HCT116 (cell line): ENCODE measurements at regions not wholly inside any gene's neighbourhood (a gene's known extent, or its start where the extent isn't known, plus 50 kb on each side); places are given as distances from the start of the nearest gene placed in this dataset.
A peak's percentile ranks its signal among the peaks of the same experiment; 100 is the strongest.

Experiments used
- ATAC-seq: fragments of 200-7000 bp; cut with Tn5 transposase; 2 replicates; pipeline ENCODE4 v1.9.1; 2020; ENCODE audit warnings: mild to moderate bottlenecking, moderate library complexity
- BruUV-seq: library from RNA; stranded (reverse); fragments of 400-500 nt; replicated peaks from 2 replicates; lab custom pipeline; 2021; lab: Mats Ljungman, UMichigan
- CTCF ChIA-PET: fragments of 300-600 bp; sonication (Branson Sonifier 250); formaldehyde crosslinking; loops from one replicate; lab custom pipeline; 2021; ENCODE audit warnings: antibody characterized with exemption; lab: Charles Lee
- POLR2A ChIA-PET: fragments of 300-600, 350-600 bp; sonication (Branson Sonifier 250); formaldehyde crosslinking; loops from one replicate; lab custom pipeline; 2021; ENCODE audit warnings: antibody characterized with exemption; lab: Charles Lee
- RAD21 ChIA-PET, 2 experiments: fragments of 300-600 bp; sonication (Branson Sonifier 250); formaldehyde crosslinking; loops; one replicate each; lab custom pipeline; 2023; ENCODE audit warnings: low total read pairs in 2 of 2; ENCODE audit not compliant: uncharacterized antibody in 2 of 2, unreplicated experiment in 2 of 2, low non-redundant PET in 1 of 2; lab: Charles Lee
- DNase-seq: peaks from one replicate; pipeline ENCODE4 v3.0.0-alpha.2; 2010; ENCODE audit warnings: low read depth, low spot score
- H2AFZ ChIP-seq: fragments of 200-600 bp; shearing (Covaris generic), sonication (generic); 2 replicates; pipeline ENCODE4 v1.6.1; 2017; ENCODE audit warnings: low read depth, mixed run types, mixed read lengths, antibody characterized with exemption, low read length; ENCODE audit not compliant: poor library complexity, severe bottlenecking
- H3K27ac ChIP-seq: 2 replicates; pipeline ENCODE4 v1.5.1; 2012; ENCODE audit warnings: low read depth, low read length
- H3K27me3 ChIP-seq: fragments of 200-600 bp; sonication (generic); 2 replicates; pipeline ENCODE4 v1.6.1; 2016; ENCODE audit warnings: mixed run types, low read length, mixed read lengths; ENCODE audit not compliant: insufficient read depth
- H3K36me3 ChIP-seq, 2 experiments: fragments of 200-500 bp in 1 of 2; fragments of 200-600 bp in 1 of 2; sonication (Bioruptor generic) in 1 of 2; sonication (generic) in 1 of 2; 2 replicates each; pipeline versions ENCODE4 v1.5.1 to v1.6.1; 2014 to 2016; ENCODE audit warnings: low read length in 2 of 2, inconsistent platforms in 1 of 2, mixed read lengths in 1 of 2, mixed run types in 1 of 2; ENCODE audit not compliant: insufficient read depth in 2 of 2, control insufficient read depth in 1 of 2
- H3K4me1 ChIP-seq, 2 experiments: fragments of 200-600 bp in 1 of 2; sonication (generic) in 1 of 2; 2 replicates each; pipeline versions ENCODE4 v1.5.1 to v1.6.1; 2012 to 2017; ENCODE audit warnings: low read length in 2 of 2, inconsistent platforms in 1 of 2, mild to moderate bottlenecking in 1 of 2, mixed read lengths in 1 of 2, mixed run types in 1 of 2, moderate library complexity in 1 of 2; ENCODE audit not compliant: insufficient read depth in 2 of 2, control insufficient read depth in 1 of 2
- H3K4me2 ChIP-seq: fragments of 200-600 bp; sonication (generic); 2 replicates; pipeline ENCODE4 v1.6.1; 2017; ENCODE audit warnings: mixed run types, low read length, mixed read lengths
- H3K4me3 ChIP-seq, 2 experiments: fragments of 200-600 bp in 1 of 2; sonication (generic) in 1 of 2; replicated peaks in 1 of 2; 2 replicates each; pipeline ENCODE4 v1.5.1; 2011 to 2016; ENCODE audit warnings: low read length in 2 of 2, control low read depth in 1 of 2, low read depth in 1 of 2, mild to moderate bottlenecking in 1 of 2, mixed read lengths in 1 of 2, mixed run types in 1 of 2
- H3K79me2 ChIP-seq: fragments of 200-600 bp; sonication (generic); 2 replicates; pipeline ENCODE4 v1.6.1; 2017; ENCODE audit warnings: mild to moderate bottlenecking, mixed run types, low read length, moderate library complexity, mixed read lengths; ENCODE audit not compliant: insufficient read depth
- H3K9ac ChIP-seq: fragments of 200-600 bp; sonication (generic); 2 replicates; pipeline ENCODE4 v1.6.1; 2016; ENCODE audit warnings: low read length, mixed read lengths
- H3K9me2 ChIP-seq: fragments of 200-600 bp; sonication (generic), shearing (Covaris generic); 2 replicates; pipeline ENCODE4 v1.6.1; 2017; ENCODE audit warnings: mixed run types, mild to moderate bottlenecking, moderate library complexity; ENCODE audit not compliant: insufficient read depth
- H3K9me3 ChIP-seq, 2 experiments: fragments of 200-500 bp in 1 of 2; fragments of 200-600 bp in 1 of 2; sonication (Bioruptor generic) in 1 of 2; sonication (generic) in 1 of 2; 2 replicates each; pipeline ENCODE4 v1.6.1; 2014 to 2017; ENCODE audit warnings: low read length in 2 of 2, mixed read lengths in 2 of 2, inconsistent platforms in 1 of 2, low read depth in 1 of 2, mild to moderate bottlenecking in 1 of 2, mixed run types in 1 of 2, moderate library complexity in 1 of 2; ENCODE audit not compliant: control insufficient read depth in 1 of 2, insufficient read depth in 1 of 2
- H4K20me1 ChIP-seq: fragments of 200-600 bp; sonication (generic), shearing (Covaris generic); 2 replicates; pipeline ENCODE4 v1.6.1; 2017; ENCODE audit warnings: mixed run types, mild to moderate bottlenecking, moderate library complexity; ENCODE audit not compliant: insufficient read depth
- EZH2 ChIP-seq: fragments of 200-600 bp; sonication (generic); IDR thresholded peaks from 2 replicates; pipeline ENCODE4 v1.6.1; 2017; ENCODE audit warnings: antibody characterized with exemption, mixed run types
- FOSL1 ChIP-seq: IDR thresholded peaks from 2 replicates; pipeline ENCODE4 v1.6.1; 2012; ENCODE audit warnings: low read depth
- POLR2A ChIP-seq: IDR thresholded peaks from 2 replicates; pipeline ENCODE4 v1.7.0; 2011; ENCODE audit warnings: borderline replicate concordance; ENCODE audit not compliant: insufficient read depth, insufficient read length; ENCODE audit errors: extremely low read depth
- POLR2AphosphoS5 ChIP-seq: IDR thresholded peaks from 2 replicates; pipeline ENCODE4 v1.6.1; 2011; ENCODE audit warnings: mild to moderate bottlenecking, low read depth, low read length, moderate library complexity
- RAD21 ChIP-seq: IDR thresholded peaks from 2 replicates; pipeline ENCODE4 v1.6.1; 2012; ENCODE audit warnings: low read depth, mild to moderate bottlenecking
- SRF ChIP-seq: IDR thresholded peaks from 2 replicates; pipeline ENCODE4 v1.6.1; 2012; ENCODE audit warnings: low read depth
- TCF7L2 ChIP-seq: IDR thresholded peaks from 2 replicates; pipeline ENCODE4 v1.7.0; 2011; ENCODE audit warnings: borderline replicate concordance, inconsistent platforms; ENCODE audit not compliant: insufficient read depth, insufficient read length; ENCODE audit errors: extremely low read depth
- YY1 ChIP-seq: IDR thresholded peaks from 2 replicates; pipeline ENCODE4 v1.6.1; 2011; ENCODE audit warnings: low read length, low read depth, moderate library complexity, mild to moderate bottlenecking; ENCODE audit not compliant: insufficient replicate concordance; ENCODE audit errors: extremely low read depth
- intact Hi-C: fragments of 100-400 bp; cut with micrococcal nuclease; formaldehyde crosslinking; loops from 2 replicates; pipeline ENCODE4 v1.10.0; 2022
- TF ChIP-seq, protein P1 (sequence below): IDR thresholded peaks from 2 replicates; pipeline ENCODE4 v1.6.1; 2012
- TF ChIP-seq, protein P2 (sequence below): IDR thresholded peaks from 2 replicates; pipeline ENCODE4 v1.6.1; 2011; ENCODE audit warnings: mild to moderate bottlenecking, low read length, moderate library complexity; ENCODE audit not compliant: insufficient replicate concordance; ENCODE audit errors: extremely low read depth
- TF ChIP-seq, protein P3 (sequence below), 3 experiments: fragments of 200-600 bp in 1 of 3; sonication (generic) in 1 of 3; IDR thresholded peaks in 2 of 3; conservative IDR thresholded peaks in 1 of 3; 2 replicates each; pipeline ENCODE4 v1.5.1; 2012 to 2017; ENCODE audit warnings: low read depth in 2 of 3, low read length in 2 of 3, antibody characterized with exemption in 1 of 3, borderline replicate concordance in 1 of 3, control low read depth in 1 of 3, mild to moderate bottlenecking in 1 of 3, mixed read lengths in 1 of 3, mixed run types in 1 of 3, moderate library complexity in 1 of 3; ENCODE audit not compliant: insufficient read depth in 1 of 3

DNA sequence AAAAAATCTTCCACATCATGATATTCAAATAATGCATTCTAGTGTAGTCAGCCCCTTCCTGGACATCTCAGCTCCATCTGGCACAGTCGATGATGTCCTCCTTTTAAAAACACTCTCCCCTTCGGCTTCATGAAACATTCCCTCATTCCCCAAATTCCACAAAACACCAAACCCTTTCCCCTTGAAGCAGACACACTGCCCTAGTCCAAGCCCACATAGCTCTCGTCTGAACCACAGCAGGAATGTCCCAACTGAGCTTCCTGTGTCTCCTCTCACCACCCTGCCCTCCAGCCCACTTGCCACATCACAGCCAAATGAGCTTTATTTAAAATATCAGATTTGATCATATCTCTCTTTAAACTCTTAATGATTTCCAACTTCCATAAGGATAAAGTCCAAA is 106.4 kb upstream of the CARMIL1 start:
- Histone ChIP-seq H3K9me2 (no peaks in the 10 kb centered on the region), H3K27me3 (no peaks in the 10 kb centered on the region), H3K4me1 (peaks cover 19 to 32% of the 10 kb centered on the region in 2 experiments), H3K9ac (no peak overlapping the region)
- intact Hi-C loops = no loop called here
- TF ChIP-seq YY1 (no peak), TCF7L2 (no peak), POLR2A (no peak), RAD21 (no peak)
- TF ChIP-seq, protein P1, sequence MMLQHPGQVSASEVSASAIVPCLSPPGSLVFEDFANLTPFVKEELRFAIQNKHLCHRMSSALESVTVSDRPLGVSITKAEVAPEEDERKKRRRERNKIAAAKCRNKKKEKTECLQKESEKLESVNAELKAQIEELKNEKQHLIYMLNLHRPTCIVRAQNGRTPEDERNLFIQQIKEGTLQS = no peak
- TF ChIP-seq, all 23 proteins: peak for 0
- CTCF ChIA-PET = no interaction called here
- Histone ChIP-seq H2AFZ (no peak overlapping the region), H3K79me2 (no peaks in the 10 kb centered on the region), H3K9me3 (no peaks in the 10 kb centered on the region), H3K4me3 (no peak overlapping the region), H3K4me2 (peak overlapping the region; percentile 49), H3K27ac (no peak overlapping the region), H4K20me1 (no peaks in the 10 kb centered on the region), H3K36me3 (no peaks in the 10 kb centered on the region)
- POLR2A ChIA-PET = no interaction called here
- RAD21 ChIA-PET = interaction anchor here in 1 of 2 experiments (0.7 kb wide), 1 partner anchor 769 kb away, joined by 4 read pairs; no protein-coding TSS in a partner anchor
- DNase-seq = no peak
- peak; percentile 55; the same call in 1 of the 2 replicates for ATAC-seq
- no TSS peak for BruUV-seq

DNA sequence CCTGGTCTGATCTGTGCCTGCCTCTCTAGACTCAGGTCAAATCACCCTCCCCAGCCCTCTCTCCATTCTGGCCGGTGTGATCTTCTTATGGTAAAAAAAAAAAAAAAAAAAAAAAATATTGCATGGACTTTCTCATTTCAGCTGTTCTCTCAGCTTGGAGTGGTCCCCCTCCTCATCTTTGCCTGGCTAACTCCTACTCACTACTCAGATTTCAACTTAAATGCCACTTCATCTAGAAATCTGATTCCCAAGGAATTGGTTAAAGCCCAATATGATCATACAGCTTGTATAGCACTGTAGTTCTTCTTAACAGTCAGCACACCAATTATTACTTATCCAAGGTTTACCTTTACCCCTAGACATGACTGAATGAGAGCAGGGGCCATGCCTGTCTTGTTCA is 105.9 kb upstream of the CARMIL1 start:
- Histone ChIP-seq H3K4me1 (peaks cover 19 to 32% of the 10 kb centered on the region in 2 experiments), H3K4me2 (peak overlapping the region; percentile 49), H3K27me3 (no peaks in the 10 kb centered on the region), H3K27ac (no peak overlapping the region), H3K9me3 (no peaks in the 10 kb centered on the region), H3K79me2 (no peaks in the 10 kb centered on the region), H3K4me3 (no peak overlapping the region), H2AFZ (peak overlapping the region; percentile 20), H4K20me1 (no peaks in the 10 kb centered on the region), H3K36me3 (no peaks in the 10 kb centered on the region), H3K9me2 (no peaks in the 10 kb centered on the region), H3K9ac (no peak overlapping the region)
- RAD21 ChIA-PET = interaction anchor here in 1 of 2 experiments (0.7 kb wide), 1 partner anchor 769 kb away, joined by 4 read pairs; no protein-coding TSS in a partner anchor
- intact Hi-C loops = no loop called here
- POLR2A ChIA-PET = no interaction called here
- no TSS peak for BruUV-seq
- peak; percentile 39; the same call in 1 of the 2 replicates for ATAC-seq
- CTCF ChIA-PET = no interaction called here
- no peak for DNase-seq
- TF ChIP-seq FOSL1 = no peak
- TF ChIP-seq, protein P2, sequence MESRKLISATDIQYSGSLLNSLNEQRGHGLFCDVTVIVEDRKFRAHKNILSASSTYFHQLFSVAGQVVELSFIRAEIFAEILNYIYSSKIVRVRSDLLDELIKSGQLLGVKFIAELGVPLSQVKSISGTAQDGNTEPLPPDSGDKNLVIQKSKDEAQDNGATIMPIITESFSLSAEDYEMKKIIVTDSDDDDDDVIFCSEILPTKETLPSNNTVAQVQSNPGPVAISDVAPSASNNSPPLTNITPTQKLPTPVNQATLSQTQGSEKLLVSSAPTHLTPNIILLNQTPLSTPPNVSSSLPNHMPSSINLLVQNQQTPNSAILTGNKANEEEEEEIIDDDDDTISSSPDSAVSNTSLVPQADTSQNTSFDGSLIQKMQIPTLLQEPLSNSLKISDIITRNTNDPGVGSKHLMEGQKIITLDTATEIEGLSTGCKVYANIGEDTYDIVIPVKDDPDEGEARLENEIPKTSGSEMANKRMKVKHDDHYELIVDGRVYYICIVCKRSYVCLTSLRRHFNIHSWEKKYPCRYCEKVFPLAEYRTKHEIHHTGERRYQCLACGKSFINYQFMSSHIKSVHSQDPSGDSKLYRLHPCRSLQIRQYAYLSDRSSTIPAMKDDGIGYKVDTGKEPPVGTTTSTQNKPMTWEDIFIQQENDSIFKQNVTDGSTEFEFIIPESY = no peak
- no peak for TF ChIP-seq POLR2AphosphoS5
- no peak for TF ChIP-seq EZH2
- TF ChIP-seq TCF7L2 = no peak
- TF ChIP-seq, protein P1 = no peak
- no peak for TF ChIP-seq SRF
- TF ChIP-seq, protein P3, sequence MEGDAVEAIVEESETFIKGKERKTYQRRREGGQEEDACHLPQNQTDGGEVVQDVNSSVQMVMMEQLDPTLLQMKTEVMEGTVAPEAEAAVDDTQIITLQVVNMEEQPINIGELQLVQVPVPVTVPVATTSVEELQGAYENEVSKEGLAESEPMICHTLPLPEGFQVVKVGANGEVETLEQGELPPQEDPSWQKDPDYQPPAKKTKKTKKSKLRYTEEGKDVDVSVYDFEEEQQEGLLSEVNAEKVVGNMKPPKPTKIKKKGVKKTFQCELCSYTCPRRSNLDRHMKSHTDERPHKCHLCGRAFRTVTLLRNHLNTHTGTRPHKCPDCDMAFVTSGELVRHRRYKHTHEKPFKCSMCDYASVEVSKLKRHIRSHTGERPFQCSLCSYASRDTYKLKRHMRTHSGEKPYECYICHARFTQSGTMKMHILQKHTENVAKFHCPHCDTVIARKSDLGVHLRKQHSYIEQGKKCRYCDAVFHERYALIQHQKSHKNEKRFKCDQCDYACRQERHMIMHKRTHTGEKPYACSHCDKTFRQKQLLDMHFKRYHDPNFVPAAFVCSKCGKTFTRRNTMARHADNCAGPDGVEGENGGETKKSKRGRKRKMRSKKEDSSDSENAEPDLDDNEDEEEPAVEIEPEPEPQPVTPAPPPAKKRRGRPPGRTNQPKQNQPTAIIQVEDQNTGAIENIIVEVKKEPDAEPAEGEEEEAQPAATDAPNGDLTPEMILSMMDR (IDR thresholded peaks at IDR 0.05 in 2 of 3, conservative IDR thresholded peaks at IDR 0.05 in 1 of 3; ENCODE audit: borderline replicate concordance in 1 of 3, insufficient read depth in 1 of 3, low read depth in 2 of 3, low read length in 2 of 3) = no peak
